GM12801 (cell line): ENCODE measurements at regions not wholly inside any gene's neighbourhood (a gene's known extent, or its start where the extent isn't known, plus 50 kb on each side); places are given as distances from the start of the nearest gene placed in this dataset.

ENCODE experiments used
- TF ChIP-seq, protein P1 (sequence below): IDR thresholded peaks from one replicate; pipeline ENCODE4 v1.5.1; 2011; ENCODE audit warnings: control low read depth; ENCODE audit not compliant: insufficient read length; ENCODE audit errors: extremely low read depth

- TF ChIP-seq, protein P1, sequence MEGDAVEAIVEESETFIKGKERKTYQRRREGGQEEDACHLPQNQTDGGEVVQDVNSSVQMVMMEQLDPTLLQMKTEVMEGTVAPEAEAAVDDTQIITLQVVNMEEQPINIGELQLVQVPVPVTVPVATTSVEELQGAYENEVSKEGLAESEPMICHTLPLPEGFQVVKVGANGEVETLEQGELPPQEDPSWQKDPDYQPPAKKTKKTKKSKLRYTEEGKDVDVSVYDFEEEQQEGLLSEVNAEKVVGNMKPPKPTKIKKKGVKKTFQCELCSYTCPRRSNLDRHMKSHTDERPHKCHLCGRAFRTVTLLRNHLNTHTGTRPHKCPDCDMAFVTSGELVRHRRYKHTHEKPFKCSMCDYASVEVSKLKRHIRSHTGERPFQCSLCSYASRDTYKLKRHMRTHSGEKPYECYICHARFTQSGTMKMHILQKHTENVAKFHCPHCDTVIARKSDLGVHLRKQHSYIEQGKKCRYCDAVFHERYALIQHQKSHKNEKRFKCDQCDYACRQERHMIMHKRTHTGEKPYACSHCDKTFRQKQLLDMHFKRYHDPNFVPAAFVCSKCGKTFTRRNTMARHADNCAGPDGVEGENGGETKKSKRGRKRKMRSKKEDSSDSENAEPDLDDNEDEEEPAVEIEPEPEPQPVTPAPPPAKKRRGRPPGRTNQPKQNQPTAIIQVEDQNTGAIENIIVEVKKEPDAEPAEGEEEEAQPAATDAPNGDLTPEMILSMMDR, result no peak
Measured at GRCh38 chr1:30165116-30165515, 558.3 kb downstream of the MATN1 start.

DNA sequence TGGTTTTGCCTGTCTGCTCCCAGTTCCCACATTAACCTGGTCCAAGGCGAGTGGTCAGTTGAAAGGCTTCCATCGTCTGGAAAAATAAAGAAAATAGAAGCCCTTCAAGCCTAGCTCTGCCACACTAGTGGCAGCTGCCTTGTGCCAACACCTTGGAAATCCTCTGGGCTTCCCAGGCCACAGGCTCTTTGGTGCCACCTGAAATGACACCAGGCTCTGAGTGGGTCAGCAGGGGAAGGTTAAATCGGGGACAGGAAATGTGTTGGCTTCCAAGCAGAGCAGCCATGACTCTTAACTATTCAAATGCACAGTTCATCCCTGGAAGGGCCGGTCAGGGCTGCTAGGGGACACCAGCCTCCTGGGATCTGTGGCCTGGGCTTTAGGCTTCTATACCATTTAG lies 558.7 kb downstream of the MATN1 start:
- TF ChIP-seq, protein P1, result no peak

- TF ChIP-seq, protein P1, result no peak
Measured at GRCh38 chr1:30162565-30162964, 560.8 kb downstream of the MATN1 start.

GRCh38 chr1:30161953-30162352 lies 561.4 kb downstream of the MATN1 start:
- TF ChIP-seq, protein P1, result no peak

- TF ChIP-seq, protein P1, result no peak
Measured at GRCh38 chr1:30160999-30161689, 562.2 kb downstream of the MATN1 start.

GRCh38 chr1:30159015-30159414 lies 564.4 kb downstream of the MATN1 start:
- TF ChIP-seq, protein P1, result no peak

DNA sequence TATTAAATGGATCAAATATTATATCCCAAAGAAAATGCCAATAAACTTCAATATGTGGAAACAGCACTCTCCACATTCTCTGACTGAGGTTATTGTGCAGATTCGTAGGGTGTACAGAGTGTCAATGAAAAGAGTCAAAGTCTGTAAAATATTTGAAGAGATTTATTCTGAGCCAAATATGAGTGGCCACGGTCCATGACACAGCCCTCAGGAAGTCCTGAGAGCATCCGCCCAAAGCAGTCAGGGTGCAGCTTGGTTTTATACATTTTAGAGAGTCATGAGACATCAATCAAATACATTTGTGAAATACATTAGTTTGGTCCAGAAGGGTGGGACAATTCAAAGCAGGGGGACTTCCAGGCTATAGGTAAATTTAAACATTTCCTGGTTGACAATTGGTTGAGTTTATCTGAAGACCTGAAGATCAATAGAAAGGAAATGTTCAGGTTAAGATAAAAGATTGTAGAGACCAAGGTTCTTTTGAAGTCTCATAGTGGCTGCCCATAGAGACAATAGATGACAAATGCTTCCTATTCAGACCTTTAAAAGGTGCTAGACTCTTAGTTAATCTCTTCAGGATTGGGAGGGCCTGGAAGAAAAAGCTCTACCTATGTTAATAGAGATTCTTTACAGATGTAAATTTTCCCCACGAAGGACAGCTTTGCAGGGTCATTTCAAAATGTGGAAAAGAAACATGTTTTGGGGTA lies 569.5 kb downstream of the MATN1 start:
- TF ChIP-seq, protein P1, result no peak
